ENCODE measurements at regions not wholly inside any gene's neighbourhood (a gene's known extent, or its start where the extent isn't known, plus 50 kb on each side); places are given as distances from the start of the nearest gene placed in this dataset.
"Not testable (repeated sequence)": the region's sequence is repeated elsewhere in the genome, so short reads cannot be mapped to it uniquely, and the experiment has no call there.

DNA sequence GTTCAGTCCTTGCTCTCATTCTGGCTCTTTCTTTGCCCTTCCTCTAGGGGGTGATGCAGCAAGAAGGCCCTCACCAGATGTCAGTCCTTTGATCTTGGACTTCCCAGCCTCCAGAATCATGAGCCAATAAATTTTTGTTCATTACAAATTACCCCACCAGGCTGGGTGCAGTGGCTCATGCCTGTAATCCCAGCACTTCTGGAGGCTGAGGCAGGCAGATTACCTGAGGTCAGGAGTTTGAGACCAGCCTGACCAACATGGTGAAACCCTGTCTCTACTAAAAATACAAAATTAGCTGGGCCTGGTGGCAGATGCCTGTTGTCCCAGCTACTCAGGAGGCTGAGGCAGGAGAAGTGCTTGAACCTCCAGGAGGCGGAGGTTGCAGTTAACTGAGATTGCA lies 106.3 kb upstream of the TRPM1 start:
- ChIA-PET SMC1A (ENCODE audit: uncharacterized antibody, unreplicated experiment) (interaction anchor here (1.3 kb wide), 1 partner anchor 55 kb away, joined by 3 read pairs; no protein-coding TSS in a partner anchor), CTCF (interaction anchor here (0.7 to 14.5 kb wide), 2 partner anchors 281 to 288 kb away, joined by 3 to 197 read pairs; no protein-coding TSS in a partner anchor)
- H3K27ac ChIP-seq (ENCODE audit: control insufficient read depth, insufficient read depth); H2AFZ ChIP-seq (ENCODE audit: control insufficient read depth, low read depth, low read length); H3K4me2 ChIP-seq (ENCODE audit: control insufficient read depth, insufficient read depth); FAIRE-seq; H4K20me1 ChIP-seq (ENCODE audit: control insufficient read depth, insufficient read depth); H3K27me3 ChIP-seq (replicated peaks in 1 of 2; ENCODE audit: control insufficient read depth in 2 of 2, insufficient read depth in 2 of 2, low read length in 1 of 2); H3K79me2 ChIP-seq (ENCODE audit: control insufficient read depth, insufficient read depth, low read length); ATAC-seq; H3K9ac ChIP-seq (ENCODE audit: control insufficient read depth, insufficient read depth, low read length); BruUV-seq (replicated peaks); intact Hi-C loops (cut with micrococcal nuclease; ENCODE audit: unreplicated experiment); POLR2A ChIA-PET; H3K36me3 ChIP-seq (ENCODE audit: control insufficient read depth in 2 of 2, insufficient read depth in 2 of 2, low read length in 1 of 2); DNase-seq (ENCODE audit: low read depth, low spot score); H3K9me3 ChIP-seq (replicated peaks; ENCODE audit: control insufficient read depth, insufficient read depth, low read length); H3K4me1 ChIP-seq (ENCODE audit: control insufficient read depth, insufficient read depth, low read length); in situ Hi-C loops (cut with MboI); RAD21 ChIA-PET (ENCODE audit: unreplicated experiment); H3K4me3 ChIP-seq: not testable (repeated sequence)
- TF ChIP-seq, protein P1, sequence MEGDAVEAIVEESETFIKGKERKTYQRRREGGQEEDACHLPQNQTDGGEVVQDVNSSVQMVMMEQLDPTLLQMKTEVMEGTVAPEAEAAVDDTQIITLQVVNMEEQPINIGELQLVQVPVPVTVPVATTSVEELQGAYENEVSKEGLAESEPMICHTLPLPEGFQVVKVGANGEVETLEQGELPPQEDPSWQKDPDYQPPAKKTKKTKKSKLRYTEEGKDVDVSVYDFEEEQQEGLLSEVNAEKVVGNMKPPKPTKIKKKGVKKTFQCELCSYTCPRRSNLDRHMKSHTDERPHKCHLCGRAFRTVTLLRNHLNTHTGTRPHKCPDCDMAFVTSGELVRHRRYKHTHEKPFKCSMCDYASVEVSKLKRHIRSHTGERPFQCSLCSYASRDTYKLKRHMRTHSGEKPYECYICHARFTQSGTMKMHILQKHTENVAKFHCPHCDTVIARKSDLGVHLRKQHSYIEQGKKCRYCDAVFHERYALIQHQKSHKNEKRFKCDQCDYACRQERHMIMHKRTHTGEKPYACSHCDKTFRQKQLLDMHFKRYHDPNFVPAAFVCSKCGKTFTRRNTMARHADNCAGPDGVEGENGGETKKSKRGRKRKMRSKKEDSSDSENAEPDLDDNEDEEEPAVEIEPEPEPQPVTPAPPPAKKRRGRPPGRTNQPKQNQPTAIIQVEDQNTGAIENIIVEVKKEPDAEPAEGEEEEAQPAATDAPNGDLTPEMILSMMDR (IDR thresholded peaks at IDR 0.05 in 2 of 3, conservative IDR thresholded peaks at IDR 0.05 in 1 of 3; ENCODE audit: control insufficient read depth in 2 of 3, extremely low read depth in 1 of 3, insufficient read depth in 1 of 3, low read depth in 3 of 3, low read length in 3 of 3) = 0 out of 6 replicates have a peak, but pooled peaks of 1 of the 3 experiments have one; percentile 5
- 100% methylated on average over 1 of the region's 1 CpG for WGBS (ENCODE audit: insufficient coverage, insufficient replicate concordance, low lambda C conversion rate, missing lambda C conversion rate)

DNA sequence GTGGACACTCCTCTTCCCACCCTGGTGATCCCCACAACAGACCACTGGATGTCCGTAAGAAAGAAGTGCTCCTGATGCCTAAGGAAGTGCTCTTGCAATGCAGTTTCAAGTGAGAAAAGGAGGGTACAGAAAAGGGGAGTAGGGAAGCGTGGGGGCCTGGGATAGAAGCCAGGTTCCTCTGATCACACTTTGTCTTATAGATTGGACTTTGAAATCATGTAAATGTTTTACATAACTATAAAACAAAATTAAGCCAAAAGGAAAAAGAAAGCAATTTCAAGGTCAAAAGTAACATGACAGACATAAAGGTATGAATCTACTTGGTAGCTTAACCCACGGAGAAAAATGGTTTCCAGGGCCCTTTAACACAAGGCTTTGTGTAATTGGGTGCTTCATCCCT lies 107.3 kb upstream of the TRPM1 start:
- RAD21 ChIA-PET (ENCODE audit: unreplicated experiment) = no interaction called here
- POLR2A ChIA-PET = no interaction called here
- CTCF ChIA-PET = interaction anchor here (0.8 to 14.5 kb wide), 4 partner anchors 8 to 280 kb away, joined by 3 to 197 read pairs (median 4); no protein-coding TSS in a partner anchor
- DNase-seq (ENCODE audit: low read depth, low spot score) = no peak
- H3K4me3 ChIP-seq = no peak overlapping the region
- H3K4me2 ChIP-seq (ENCODE audit: control insufficient read depth, insufficient read depth) = no peak overlapping the region
- no peak for ATAC-seq
- no peak overlapping the region for H2AFZ ChIP-seq (ENCODE audit: control insufficient read depth, low read depth, low read length)
- in situ Hi-C loops (cut with MboI) (no loop called here), intact Hi-C loops (cut with micrococcal nuclease; ENCODE audit: unreplicated experiment) (no loop called here)
- H3K27me3 ChIP-seq (replicated peaks in 1 of 2; ENCODE audit: control insufficient read depth in 2 of 2, insufficient read depth in 2 of 2, low read length in 1 of 2) = no peaks in the 10 kb centered on the region
- no peak overlapping the region for H3K9ac ChIP-seq (ENCODE audit: control insufficient read depth, insufficient read depth, low read length)
- H3K9me3 ChIP-seq (replicated peaks; ENCODE audit: control insufficient read depth, insufficient read depth, low read length) = peaks cover 3% of the 10 kb centered on the region; the same call in 1 of the 3 replicates
- no peak overlapping the region for H3K27ac ChIP-seq (ENCODE audit: control insufficient read depth, insufficient read depth)
- H3K79me2 ChIP-seq (ENCODE audit: control insufficient read depth, insufficient read depth, low read length) = no peaks in the 10 kb centered on the region
- 98% methylated on average over 3 of the region's 3 CpGs for WGBS (ENCODE audit: insufficient coverage, insufficient replicate concordance, low lambda C conversion rate, missing lambda C conversion rate)
- H3K4me1 ChIP-seq (ENCODE audit: control insufficient read depth, insufficient read depth, low read length) = no peaks in the 10 kb centered on the region
- H4K20me1 ChIP-seq (ENCODE audit: control insufficient read depth, insufficient read depth) = no peaks in the 10 kb centered on the region
- no peaks in the 10 kb centered on the region for H3K36me3 ChIP-seq (ENCODE audit: control insufficient read depth in 2 of 2, insufficient read depth in 2 of 2, low read length in 1 of 2)
- SMC1A ChIA-PET (ENCODE audit: uncharacterized antibody, unreplicated experiment) = interaction anchor here (1.3 kb wide), 1 partner anchor 54 kb away, joined by 3 read pairs; no protein-coding TSS in a partner anchor
- no TSS peak for BruUV-seq (replicated peaks)
- no peak for FAIRE-seq
- TF ChIP-seq CBX3 (IDR thresholded peaks at IDR 0.05; ENCODE audit: borderline replicate concordance, low read depth) = no peak
- TF ChIP-seq, protein P2, sequence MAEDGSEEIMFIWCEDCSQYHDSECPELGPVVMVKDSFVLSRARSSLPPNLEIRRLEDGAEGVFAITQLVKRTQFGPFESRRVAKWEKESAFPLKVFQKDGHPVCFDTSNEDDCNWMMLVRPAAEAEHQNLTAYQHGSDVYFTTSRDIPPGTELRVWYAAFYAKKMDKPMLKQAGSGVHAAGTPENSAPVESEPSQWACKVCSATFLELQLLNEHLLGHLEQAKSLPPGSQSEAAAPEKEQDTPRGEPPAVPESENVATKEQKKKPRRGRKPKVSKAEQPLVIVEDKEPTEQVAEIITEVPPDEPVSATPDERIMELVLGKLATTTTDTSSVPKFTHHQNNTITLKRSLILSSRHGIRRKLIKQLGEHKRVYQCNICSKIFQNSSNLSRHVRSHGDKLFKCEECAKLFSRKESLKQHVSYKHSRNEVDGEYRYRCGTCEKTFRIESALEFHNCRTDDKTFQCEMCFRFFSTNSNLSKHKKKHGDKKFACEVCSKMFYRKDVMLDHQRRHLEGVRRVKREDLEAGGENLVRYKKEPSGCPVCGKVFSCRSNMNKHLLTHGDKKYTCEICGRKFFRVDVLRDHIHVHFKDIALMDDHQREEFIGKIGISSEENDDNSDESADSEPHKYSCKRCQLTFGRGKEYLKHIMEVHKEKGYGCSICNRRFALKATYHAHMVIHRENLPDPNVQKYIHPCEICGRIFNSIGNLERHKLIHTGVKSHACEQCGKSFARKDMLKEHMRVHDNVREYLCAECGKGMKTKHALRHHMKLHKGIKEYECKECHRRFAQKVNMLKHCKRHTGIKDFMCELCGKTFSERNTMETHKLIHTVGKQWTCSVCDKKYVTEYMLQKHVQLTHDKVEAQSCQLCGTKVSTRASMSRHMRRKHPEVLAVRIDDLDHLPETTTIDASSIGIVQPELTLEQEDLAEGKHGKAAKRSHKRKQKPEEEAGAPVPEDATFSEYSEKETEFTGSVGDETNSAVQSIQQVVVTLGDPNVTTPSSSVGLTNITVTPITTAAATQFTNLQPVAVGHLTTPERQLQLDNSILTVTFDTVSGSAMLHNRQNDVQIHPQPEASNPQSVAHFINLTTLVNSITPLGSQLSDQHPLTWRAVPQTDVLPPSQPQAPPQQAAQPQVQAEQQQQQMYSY (CRISPR knock-in tag; IDR thresholded peaks at IDR 0.05) = no peak
- no peak for TF ChIP-seq SPI1 (IDR thresholded peaks at IDR 0.05; ENCODE audit: borderline replicate concordance, insufficient read depth, low read depth, low read length)
- no peak for TF ChIP-seq ETV6 (conservative IDR thresholded peaks at IDR 0.05 in 1 of 2, IDR thresholded peaks at IDR 0.05 in 1 of 2; ENCODE audit: borderline replicate concordance in 1 of 2, low read depth in 1 of 2)
